ENCODE measurements at regions not wholly inside any gene's neighbourhood (a gene's known extent, or its start where the extent isn't known, plus 50 kb on each side); places are given as distances from the start of the nearest gene placed in this dataset.
"Not testable (repeated sequence)": the region's sequence is repeated elsewhere in the genome, so short reads cannot be mapped to it uniquely, and the experiment has no call there.

DNA sequence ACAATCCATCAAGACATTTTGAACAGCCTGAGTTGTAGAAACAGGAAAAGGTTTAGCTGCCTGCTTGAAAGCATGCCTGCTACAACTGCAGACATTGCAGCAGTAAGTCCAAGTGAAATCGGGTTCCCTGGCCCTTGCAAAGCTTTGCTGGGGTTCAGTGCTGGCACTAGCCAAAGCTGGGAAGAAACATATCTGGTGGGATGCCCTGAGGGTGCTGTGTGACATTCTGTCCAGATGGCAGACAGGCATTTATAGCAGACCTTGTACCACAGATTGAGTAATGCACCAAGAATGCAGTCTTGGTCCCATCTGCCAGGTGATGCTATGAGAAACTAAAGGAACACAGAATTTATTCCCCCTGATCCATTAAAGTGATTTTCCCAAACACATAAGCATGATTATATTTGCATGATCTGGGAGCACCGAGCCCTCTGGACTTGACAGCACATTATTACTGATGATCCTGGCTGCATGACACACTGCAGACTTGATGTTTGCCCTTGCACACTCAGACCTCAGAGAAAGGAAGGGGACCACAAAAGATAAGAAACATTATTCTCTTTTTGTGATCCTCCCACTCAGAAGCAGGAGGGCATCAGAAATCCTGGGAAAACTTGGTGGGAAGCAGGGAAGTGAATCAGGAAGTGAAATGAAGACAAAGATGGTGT, 223.7 kb upstream of the FAM78B start:
- DNase-seq (ENCODE audit: low read depth), result no peak

DNA sequence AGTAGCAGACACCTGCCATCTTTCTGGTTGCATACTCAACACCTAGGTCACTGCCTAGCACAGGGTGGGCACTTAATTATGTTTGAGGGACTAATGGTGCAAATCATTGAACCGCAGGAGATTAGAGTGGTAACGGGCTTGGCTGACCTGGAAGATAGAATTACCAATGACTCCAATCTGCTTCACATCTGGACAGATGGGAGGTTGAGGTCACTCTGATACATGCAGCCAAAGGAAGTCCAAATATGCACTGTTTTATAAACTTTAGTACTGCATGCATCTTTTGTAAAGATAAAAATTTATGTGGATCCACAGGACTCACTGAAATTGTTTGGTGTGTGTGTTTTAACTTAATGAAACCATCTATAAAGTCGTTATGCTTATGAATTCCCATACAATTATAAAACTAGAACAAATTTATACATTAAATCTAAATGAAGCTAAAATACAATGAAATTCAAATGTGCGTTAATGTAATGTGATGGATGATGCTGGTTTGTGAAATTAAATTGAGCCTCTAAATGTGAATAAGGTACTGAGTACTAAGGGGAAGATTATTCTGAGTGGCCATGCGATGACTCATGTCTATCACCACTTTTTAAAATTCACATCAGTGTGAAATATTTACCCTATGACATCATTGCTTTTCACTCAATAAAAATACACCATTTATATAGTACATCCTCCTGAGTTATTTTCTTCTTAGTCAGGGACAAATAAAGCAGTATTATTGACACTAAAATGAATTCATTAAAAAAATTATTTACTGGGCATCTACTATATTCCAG, 224.7 kb upstream of the FAM78B start:
- DNase-seq (ENCODE audit: low read depth), result peak; percentile 47

DNA sequence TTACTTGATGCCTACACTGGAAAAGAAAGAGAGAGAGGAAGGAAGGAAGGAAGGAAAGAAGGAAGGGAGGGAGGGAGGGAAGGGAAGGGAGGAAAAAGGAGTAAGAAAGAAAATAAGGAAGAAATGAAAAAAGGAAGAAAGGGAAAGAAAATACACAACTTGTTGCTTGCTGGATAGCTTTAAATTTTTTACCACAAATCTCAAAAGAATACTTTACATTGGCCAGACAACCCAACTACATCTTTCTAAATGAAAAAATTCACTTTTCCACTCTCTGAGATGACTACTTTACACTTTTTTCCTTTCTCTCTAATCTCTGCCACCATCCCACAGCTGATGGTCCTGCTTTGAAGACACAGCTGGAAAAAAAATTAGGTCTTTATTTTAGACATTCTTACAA, 228.9 kb upstream of the FAM78B start:
- no peak for DNase-seq (ENCODE audit: low read depth)

DNA sequence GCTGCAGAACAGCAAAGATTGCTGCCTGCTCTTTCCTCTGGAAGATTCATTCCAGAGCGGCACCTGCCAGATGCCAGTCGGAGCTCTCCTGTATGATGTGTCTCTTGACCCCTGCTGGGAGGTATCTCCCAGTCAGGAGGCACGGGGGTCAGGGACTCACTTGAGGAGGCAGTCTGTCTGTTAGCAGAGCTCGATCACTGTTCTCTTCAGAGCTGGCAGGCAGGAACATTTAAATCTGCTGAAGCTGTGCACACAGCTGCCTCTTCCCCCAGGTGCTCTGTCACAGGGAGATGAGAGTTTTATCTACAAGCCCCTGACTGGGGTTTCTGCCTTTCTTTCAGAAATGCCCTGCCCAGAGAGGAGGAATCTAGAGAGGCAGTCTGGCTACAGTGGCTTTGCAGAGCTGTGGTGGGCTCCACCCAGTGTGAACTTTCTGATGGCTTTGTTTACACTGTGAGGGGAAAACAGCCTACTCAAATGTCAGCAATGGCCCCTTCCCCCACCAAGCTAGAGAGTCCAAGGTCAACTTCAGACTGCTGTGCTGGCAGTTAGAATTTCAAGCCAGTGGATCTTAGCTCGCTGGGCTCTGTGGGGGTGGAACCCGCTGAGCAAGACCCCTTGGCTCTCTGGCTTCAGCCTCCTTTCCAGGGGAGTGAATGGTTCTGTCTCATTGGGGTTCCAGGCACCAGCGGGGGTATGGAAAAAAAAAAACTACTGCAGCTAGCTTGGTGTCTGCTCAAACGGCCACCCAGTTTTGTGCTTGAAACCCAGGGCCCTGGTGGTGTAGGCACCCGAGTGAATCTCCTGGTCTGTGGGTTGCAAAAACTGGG, 242.7 kb upstream of the FAM78B start:
- not testable (repeated sequence) for DNase-seq (ENCODE audit: low read depth)

DNA sequence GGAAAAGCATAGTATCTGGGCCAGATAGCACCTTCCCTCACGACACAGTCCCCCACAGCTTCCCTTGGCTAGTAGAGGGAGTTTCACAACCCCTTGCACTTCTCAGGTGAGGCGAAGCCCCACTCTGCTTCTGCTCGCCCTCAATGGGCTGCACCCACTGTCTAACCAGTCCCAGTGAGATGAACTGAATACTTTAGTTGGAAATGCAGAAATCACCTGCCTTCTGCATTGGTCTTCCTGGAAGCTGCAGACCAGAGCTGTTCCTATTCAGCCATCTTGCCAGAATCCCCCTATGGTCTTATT, 243.2 kb upstream of the FAM78B start:
- DNase-seq (ENCODE audit: low read depth), result no peak

DNA sequence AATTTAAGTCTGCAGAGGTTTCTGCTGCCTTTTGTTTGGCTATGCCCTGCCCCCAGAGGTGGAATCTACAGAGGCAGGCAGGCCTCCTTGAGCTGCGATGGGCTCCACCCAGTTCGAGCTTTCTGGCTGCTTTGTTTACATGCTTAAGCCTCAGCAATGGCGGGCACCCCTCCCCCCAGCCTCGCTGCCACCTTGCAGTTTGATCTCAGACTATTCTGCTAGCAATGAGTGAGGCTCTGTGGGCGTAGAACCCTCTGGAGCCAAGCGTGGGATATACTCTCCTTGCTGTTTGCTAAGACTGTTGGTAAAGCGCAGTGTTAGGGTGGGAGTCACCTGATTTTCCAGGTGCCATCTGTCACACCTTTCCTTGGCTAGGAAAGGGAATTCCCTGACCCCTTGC, 250.0 kb upstream of the FAM78B start:
- DNase-seq (ENCODE audit: low read depth), result not testable (repeated sequence)

DNA sequence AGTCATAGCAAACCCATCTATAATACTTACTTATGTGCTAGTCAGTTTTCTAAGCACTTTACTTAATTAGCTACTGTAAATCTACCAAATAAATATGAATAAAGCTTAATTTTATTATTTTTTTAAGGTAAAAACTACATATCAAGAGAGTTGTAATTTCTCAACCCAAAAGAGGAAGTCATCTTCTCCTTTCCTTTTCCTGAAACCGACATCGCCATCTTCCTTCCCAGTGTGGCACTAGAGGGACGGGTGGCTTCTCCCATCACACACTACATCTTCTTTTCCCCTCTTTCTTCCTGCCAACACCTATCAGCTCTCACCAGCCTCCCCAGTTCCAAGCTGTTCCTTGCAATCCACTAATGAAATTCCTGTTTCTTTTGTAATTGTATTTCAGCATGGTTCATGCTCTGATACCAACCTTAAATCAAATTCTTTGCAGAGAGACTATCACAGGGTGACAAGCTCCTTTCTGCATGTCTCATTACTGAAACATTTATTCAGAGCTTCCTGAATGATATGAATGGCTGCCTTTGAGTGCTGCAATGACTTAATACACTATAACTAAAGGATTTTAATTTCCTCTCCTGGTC, 251.6 kb upstream of the FAM78B start:
- DNase-seq (ENCODE audit: low read depth), result no peak

DNA sequence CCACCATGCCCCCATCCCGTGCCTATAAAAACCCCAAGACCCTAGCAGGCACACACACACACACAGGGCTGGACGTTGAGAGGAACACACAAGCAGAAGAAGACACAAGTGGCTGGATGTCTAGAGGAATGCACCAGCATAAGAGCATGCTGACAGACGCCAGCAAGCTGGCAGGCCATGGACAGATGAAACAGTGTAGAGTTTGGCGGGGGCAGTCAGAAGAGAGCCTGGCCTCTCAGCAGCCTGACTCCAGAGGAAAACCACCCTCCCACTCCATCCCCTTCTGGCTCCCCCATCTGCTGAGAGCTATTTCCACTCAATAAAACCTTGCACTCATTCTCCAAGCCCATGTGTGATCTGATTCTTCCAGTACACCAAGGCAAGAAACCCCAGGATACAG, 255.8 kb upstream of the FAM78B start:
- not testable (repeated sequence) for DNase-seq (ENCODE audit: low read depth)

DNA sequence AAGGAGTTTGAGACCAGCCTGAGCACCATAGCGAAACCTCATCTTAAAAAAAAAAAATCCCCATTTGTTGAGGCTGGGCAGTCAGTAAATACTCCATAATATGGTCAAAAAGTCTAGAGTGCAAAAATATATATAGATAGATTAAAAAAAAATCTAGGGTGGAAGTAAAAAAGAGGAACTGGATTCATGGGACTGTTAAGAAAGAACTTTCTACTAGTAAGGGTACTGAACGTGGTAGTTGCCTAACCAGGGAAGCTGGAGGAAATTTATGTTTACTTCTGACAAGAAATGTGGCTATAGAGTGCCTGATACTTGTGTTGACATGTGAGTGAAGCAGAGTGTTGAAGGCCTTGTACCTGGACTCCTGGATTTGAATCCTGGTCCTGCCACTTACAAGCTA, 265.9 kb upstream of the FAM78B start:
- no peak for DNase-seq (ENCODE audit: low read depth)

DNA sequence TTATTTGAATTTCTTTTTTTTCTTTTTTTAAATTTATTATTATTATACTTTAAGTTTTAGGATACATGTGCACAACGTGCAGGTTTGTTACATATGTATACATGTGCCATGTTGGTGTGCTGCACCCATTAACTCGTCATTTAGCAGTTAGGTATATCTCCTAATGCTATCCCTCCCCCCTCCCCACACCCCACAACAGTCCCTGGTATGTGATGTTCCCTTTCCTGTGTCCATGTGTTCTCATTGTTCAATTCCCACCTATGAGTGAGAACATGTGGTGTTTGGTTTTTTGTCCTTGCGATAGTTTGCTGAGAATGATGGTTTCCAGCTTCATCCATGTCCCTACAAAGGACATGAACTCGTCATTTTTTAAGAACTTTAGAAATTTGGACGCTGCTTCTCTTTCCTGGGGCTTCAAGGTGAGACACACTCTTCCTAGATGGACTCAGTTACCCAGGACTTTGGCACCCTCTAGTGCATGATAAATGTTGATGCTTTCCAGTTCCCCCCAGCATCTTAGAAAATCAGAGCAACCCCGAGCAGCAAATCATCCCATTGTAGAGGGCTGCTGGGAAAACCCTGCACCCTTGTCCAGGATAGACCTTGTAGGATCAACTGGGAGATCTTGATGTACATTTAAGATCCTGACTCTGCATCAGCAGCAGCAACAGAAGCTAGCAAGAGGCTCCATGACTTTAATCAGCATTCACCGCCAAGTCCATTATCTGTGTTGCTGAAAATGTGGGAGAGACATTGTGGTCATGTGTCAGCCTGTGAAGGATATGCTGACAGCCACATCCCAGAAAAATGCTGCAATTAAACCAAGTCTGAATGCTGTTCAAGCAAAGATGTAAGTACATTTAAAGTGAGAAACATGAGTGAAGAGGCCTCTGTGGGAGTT, 266.9 kb upstream of the FAM78B start:
- peak; percentile 4 for DNase-seq (ENCODE audit: low read depth)

DNA sequence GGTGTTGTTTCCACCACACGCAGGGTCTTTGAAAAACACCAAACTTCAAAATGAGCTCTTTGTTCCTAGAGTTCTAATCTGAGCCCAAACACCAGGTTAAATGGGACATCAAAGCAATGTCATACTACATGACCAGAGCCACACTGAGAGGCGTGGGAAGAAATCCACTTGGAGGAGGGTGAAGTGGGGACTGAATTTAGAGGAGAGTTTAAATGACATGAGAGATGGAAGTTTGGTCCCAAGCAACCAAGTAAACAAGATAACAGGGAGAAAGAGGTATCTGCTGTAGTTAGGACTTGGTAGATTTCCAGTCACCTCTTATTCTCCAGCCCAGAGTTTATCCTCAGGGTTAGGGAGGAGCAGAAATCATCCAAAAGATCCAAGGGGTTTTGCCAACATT, 290.9 kb upstream of the FAM78B start:
- DNase-seq (ENCODE audit: low read depth), result no peak

DNA sequence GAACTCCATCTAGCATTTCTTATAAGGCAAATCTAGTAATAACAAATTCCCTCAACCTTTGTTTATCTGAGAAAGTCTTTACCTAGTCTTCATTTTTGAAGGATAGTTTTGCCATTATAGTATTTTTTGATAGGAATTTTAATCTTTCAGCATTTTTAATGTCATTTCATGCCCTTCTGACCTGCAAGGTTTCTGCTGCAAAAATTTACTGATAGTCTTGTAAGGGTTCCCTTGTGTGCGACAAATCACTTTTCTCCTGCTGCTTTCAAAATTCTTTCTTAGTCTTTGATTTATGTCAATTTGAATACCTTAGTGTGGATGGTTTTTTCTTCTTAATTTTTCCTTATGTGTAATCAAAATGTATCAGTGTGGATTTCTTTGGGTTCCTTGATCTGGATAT, 297.5 kb upstream of the FAM78B start:
- DNase-seq (ENCODE audit: low read depth), result no peak

DNA sequence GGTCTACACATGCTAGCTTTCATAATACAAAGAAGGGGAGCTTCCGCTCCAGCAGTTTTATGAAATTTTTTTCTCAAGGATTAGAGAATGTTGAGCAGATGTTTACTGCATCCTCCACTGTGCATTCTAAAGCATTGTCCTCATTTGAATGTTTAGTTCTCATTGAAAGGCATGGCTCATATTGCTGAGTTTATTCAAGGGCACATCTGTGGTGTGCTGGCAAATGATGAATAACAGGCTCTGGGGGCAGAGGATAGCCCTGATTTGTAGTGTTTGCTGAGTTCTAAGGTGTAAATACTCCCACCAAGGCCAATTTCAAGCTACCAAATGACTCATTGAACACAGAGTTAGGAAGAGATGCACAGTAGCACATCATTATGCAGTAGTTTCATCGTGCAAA, 303.2 kb upstream of the FAM78B start:
- DNase-seq (ENCODE audit: low read depth), result no peak

DNA sequence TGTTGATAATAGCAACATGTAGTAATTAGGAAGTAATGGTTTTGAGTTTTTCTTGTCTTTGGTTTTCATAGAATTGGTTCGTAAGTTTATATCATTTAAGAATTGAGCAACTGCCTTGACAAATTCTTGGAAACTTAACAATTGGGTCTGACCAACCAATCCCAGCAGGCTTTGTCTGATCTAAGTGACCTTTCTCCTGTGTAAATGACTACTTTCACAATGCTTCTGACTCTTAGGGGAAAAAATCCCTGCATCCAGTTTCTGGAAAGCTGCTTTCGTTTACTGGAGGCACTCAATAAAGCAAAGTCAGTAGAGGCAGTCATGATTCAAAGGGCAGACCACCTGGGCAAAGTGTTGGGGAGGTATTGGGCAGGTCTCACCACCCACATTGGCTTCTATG, 303.6 kb upstream of the FAM78B start:
- DNase-seq (ENCODE audit: low read depth), result no peak

DNA sequence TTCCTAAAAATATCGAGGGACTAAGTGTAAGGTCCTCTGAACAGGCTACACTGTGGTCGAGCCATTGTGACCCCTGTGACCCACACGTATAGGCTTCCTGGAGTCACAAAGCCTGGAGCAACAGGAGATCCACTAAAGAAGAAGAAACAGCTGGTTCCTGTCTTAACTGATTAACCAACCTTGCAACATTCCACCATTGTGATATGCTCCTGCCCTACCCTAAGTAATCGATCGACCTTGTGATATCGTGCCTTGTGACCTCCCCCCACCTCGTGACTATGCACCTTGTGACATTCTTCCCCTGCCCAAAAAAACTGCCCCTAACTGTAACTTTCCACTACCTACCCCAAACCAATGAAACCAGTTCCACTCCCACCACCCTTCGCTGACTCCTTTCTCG, 304.6 kb upstream of the FAM78B start:
- DNase-seq (ENCODE audit: low read depth), result no peak

DNA sequence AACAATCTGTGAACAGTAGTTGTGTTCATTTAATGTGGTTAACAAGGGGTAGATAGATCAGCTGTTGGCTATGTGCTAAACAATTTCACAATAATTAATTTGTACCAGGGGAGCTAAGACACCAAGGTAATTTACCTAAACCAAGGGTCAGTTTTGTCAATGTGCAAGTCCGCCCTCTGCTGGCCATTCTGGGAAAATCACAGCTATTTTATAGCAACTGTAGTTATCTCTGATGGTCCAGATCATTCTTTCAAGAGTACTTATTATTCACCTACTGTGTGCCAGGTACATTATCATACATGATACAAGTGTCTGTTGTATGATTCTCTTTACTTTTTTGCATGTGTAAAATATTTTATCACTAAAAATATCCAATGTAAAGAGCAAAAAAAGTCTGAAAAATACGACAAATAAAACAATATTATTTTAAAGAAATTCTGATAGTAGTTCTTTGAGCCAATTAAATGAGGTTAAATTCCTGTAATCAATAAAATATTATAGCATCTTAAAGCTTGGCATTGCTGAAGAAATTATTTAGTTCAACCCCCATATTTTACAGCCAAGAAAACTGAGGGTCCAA, 312.3 kb upstream of the FAM78B start:
- DNase-seq (ENCODE audit: low read depth), result peak; percentile 4

DNA sequence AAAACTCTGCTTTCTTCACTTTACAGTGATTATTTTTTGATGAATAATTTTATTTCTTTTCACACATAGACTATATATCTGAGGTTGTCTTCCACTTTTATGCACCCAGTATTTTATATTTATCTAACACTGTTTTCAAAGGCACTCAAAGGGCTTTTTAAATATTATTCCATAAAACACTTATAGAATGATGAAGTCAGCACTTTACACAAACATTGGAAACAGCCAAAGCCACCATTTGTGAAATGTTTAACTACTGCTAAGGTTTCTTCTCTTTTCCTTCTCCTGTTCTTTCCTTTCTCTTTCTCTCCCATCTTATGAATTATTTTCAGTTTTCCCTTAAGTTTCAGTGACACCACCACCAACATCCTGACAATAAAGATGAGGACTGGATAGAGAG, 317.7 kb upstream of the FAM78B start:
- DNase-seq (ENCODE audit: low read depth), result no peak

DNA sequence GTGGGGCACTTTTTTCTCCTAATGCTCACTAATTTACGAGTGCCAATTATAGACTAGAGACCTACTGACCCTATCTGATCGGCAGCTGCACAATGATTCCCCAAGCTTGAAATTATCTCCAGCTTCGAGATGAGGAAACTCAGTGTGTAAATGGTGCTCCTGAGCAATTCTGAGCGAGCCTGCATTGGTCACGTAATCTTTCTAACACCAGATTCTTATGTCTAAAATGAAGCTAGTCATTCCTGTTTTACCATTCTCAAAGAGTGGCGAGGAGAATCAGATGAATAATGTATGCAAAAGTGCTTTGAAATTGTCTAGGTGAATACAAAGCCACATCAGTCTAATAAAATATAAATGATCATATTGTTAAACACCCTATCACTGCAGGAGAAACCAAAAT, 318.1 kb upstream of the FAM78B start:
- no peak for DNase-seq (ENCODE audit: low read depth)

DNA sequence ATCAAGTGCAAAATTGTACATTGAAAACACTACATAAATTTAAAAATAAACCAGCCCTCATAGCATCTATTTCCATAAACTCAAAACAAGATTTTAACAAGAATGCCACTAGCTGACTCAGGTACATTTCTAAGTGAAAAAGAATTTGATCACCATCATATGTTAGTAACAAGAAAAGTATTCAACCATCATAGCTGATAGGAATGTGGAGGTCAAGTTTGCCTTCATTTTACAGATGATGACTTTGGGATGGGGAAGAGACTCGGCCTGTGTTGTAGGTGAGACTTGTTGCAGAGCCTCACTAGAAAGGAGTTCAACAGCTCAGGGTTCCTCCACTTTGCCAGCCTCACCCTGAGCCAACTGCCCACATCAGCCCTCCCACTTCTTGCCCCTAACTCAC, 318.8 kb upstream of the FAM78B start:
- DNase-seq (ENCODE audit: low read depth), result peak; percentile 13

DNA sequence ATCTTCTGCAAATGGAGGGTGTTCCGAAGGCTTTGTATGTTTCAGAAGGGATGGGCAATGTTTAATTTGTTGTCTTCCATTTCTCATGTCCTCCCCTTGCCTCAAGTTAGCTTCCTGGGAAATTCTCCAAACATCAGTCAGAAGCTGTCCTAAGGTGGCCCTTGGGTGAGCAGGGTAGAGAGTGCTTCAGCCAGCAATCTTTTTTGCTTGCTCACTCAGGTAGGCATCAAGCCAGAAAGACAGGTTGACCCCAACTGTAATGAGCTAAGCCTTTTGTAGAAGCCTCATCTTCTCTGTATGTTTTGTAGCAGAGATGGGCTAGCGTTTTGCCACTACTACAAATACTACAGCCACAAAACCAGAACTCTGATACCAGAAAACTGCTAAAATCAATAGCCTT, 321.5 kb upstream of the FAM78B start:
- DNase-seq (ENCODE audit: low read depth), result no peak

DNA sequence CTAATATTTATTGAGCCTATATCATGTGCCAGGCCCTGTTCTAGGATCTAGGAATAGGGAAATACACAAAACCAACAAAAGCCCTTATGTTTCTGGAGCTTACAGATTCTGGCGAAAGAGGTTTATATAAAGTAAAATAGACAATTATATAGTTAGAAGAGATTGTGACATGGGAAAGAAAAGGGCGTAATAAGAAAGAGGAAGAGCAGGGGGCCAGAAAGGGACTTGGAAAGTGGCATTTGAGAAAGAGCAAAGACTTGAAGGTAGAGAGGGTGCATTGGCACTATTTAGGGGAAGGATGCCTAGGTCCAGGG, 322.5 kb upstream of the FAM78B start:
- DNase-seq (ENCODE audit: low read depth), result no peak

Measured in HT1080 (cell line).